Heart left ventricle (tissue), 13 donors: ENCODE measurements at regions not wholly inside any gene's neighbourhood (a gene's known extent, or its start where the extent isn't known, plus 50 kb on each side); places are given as distances from the start of the nearest gene placed in this dataset.

Source experiments
- POLR2A ChIP-seq, 2 donors: fragments of 450-650 bp; IDR thresholded peaks; one replicate each; pipeline ENCODE4 v1.6.1; 2017; ENCODE audit warnings: antibody characterized with exemption in 2 of 2, mild to moderate bottlenecking in 2 of 2, moderate library complexity in 2 of 2
- TF ChIP-seq, protein P1 (sequence below), 12 donors: fragments of 200-600 bp; sonication (generic) in 4 of 12; IDR thresholded peaks; one replicate each; pipeline versions ENCODE4 v1.5.0 to v1.8.0; 2018 to 2022; ENCODE audit warnings: antibody characterized with exemption in 12 of 12, mild to moderate bottlenecking in 5 of 12
- donor health status: ischemic (EF 13 %, LVEDD 7.1; RV severe dilation, severe dysfunction).
- donor health status: DM: no; HTN: yes; CAD: no.
- donor health status: DM: no; HTN: no; CAD: no.
- donor health status: ischemic (EF 25% LVEDD 6.9; RV normal size, moderate dysfunction).
- donor health status: ischemic (EF 25% LVEDD 5.7; RV mildly dilated, moderate dysfunction).
- donor health status: ischemic (EF 35%, LVEDD 5.7; RV mildly dilated, moderate dysfunction).
- donor health status: nonischemic (EF 11% LVEDD 7.7; RV severe dilation, severe dysfunction).
- donor health status: DM: yes; HTN: yes; CAD: no.
- donor health status: PGD.
- donor health status: ischemic (EF 29% LVEDD 5.4; RV normal size, mild dysfunction).
- donor health status: nonischemic (EF 23%, LVEDD 6.1; RV moderate dilation, normal function).

DNA sequence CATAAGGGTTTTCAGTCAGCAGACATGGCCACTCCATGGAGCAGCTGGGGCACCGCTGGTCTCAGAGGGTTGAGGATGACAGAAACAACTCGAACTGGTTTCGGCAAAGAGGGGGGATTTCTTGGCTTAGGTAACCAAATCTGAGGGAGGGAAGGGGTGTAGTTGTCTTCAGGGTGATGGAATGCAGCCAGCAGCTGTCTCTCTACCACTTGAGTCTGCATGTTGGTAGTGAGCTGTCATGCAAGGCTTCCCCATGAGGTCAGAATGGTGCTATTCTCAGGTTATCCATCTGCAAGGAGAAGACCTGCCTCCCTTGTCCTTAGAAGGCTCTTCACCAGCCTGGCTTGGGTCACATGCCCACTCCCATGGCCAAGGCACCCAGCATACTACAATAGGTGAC is 55.6 kb upstream of the PEG3 start:
- no peak for TF ChIP-seq POLR2A (IDR thresholded peaks at IDR 0.05)
- TF ChIP-seq, protein P1, sequence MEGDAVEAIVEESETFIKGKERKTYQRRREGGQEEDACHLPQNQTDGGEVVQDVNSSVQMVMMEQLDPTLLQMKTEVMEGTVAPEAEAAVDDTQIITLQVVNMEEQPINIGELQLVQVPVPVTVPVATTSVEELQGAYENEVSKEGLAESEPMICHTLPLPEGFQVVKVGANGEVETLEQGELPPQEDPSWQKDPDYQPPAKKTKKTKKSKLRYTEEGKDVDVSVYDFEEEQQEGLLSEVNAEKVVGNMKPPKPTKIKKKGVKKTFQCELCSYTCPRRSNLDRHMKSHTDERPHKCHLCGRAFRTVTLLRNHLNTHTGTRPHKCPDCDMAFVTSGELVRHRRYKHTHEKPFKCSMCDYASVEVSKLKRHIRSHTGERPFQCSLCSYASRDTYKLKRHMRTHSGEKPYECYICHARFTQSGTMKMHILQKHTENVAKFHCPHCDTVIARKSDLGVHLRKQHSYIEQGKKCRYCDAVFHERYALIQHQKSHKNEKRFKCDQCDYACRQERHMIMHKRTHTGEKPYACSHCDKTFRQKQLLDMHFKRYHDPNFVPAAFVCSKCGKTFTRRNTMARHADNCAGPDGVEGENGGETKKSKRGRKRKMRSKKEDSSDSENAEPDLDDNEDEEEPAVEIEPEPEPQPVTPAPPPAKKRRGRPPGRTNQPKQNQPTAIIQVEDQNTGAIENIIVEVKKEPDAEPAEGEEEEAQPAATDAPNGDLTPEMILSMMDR (IDR thresholded peaks at IDR 0.05), result no peak
